GM12891 (cell line): ENCODE measurements at regions not wholly inside any gene's neighbourhood (a gene's known extent, or its start where the extent isn't known, plus 50 kb on each side); places are given as distances from the start of the nearest gene placed in this dataset.

ENCODE experiments used
- POLR2A ChIP-seq: IDR thresholded peaks from 2 replicates; pipeline ENCODE4 v1.6.1; 2011; ENCODE audit warnings: low read depth, low read length, control low read depth
- POLR2AphosphoS5 ChIP-seq: IDR thresholded peaks from 2 replicates; pipeline ENCODE4 v1.6.1; 2011; ENCODE audit warnings: low read depth, low read length, control low read depth
- POU2F2 ChIP-seq: IDR thresholded peaks from 2 replicates; pipeline ENCODE4 v1.6.1; 2011; ENCODE audit warnings: low read depth, mild to moderate bottlenecking, control low read depth, low read length, moderate library complexity
- SPI1 ChIP-seq: IDR thresholded peaks from 2 replicates; pipeline ENCODE4 v1.6.1; 2011; ENCODE audit warnings: low read depth, low read length, control low read depth
- TAF1 ChIP-seq: IDR thresholded peaks from 2 replicates; pipeline ENCODE4 v1.6.1; 2011; ENCODE audit warnings: low read depth, low read length, control low read depth

- no peak for TF ChIP-seq POLR2AphosphoS5
- no peak for TF ChIP-seq POU2F2
- no peak for TF ChIP-seq POLR2A
- no peak for TF ChIP-seq TAF1
- no peak for TF ChIP-seq SPI1
Observed at GRCh38 chr4:189313064-189313463, 627.6 kb upstream of the FRG1 start.
